WERI-Rb-1 (cell line): ENCODE measurements at regions not wholly inside any gene's neighbourhood (a gene's known extent, or its start where the extent isn't known, plus 50 kb on each side); places are given as distances from the start of the nearest gene placed in this dataset.

Source experiments
- DNase-seq: peaks from one replicate; pipeline ENCODE4 v3.0.0-alpha.2; 2020
- H3K27ac ChIP-seq: fragments of 250-450 bp; sonication (Bioruptor Pico); 2 replicates; pipeline ENCODE4 v1.5.1; 2020; ENCODE audit warnings: mild to moderate bottlenecking, moderate library complexity
- H3K27me3 ChIP-seq: fragments of 250-450 bp; sonication (Bioruptor Pico); 2 replicates; pipeline ENCODE4 v1.5.1; 2021; ENCODE audit warnings: mild to moderate bottlenecking, low read depth, moderate library complexity; ENCODE audit not compliant: insufficient read depth, severe bottlenecking
- H3K36me3 ChIP-seq: fragments of 250-450 bp; sonication (Bioruptor Pico); 2 replicates; pipeline ENCODE4 v1.5.1; 2020; ENCODE audit warnings: mild to moderate bottlenecking, moderate library complexity
- H3K4me3 ChIP-seq: 2 replicates; pipeline ENCODE4 v1.5.1; 2011; ENCODE audit warnings: low read depth, mild to moderate bottlenecking, control low read depth, low read length
- H3K9me3 ChIP-seq: fragments of 250-450 bp; sonication (Bioruptor Pico); 2 replicates; pipeline ENCODE4 v1.5.1; 2021; ENCODE audit warnings: mild to moderate bottlenecking, moderate library complexity; ENCODE audit not compliant: severe bottlenecking
- CTCF ChIP-seq: IDR thresholded peaks from 2 replicates; pipeline ENCODE4 v1.5.1; 2011; ENCODE audit warnings: low read depth, mild to moderate bottlenecking, control low read depth, inconsistent platforms, low read length

- TF ChIP-seq CTCF = no peak
- Histone ChIP-seq H3K4me3 (no peak overlapping the region), H3K27ac (no peak overlapping the region), H3K36me3 (no peaks in the 10 kb centered on the region), H3K9me3 (no peaks in the 10 kb centered on the region), H3K27me3 (peaks cover 86% of the 10 kb centered on the region)
- no peak for DNase-seq
Measured at GRCh38 chr11:44404301-44404700, 94.4 kb upstream of the ALX4 start.

GRCh38 chr11:44404736-44405395 is 94.9 kb upstream of the ALX4 start:
- H3K4me3 ChIP-seq = no peak overlapping the region
- no peaks in the 10 kb centered on the region for H3K9me3 ChIP-seq
- no peak for DNase-seq
- no peaks in the 10 kb centered on the region for H3K36me3 ChIP-seq
- no peak overlapping the region for H3K27ac ChIP-seq
- peaks cover 89% of the 10 kb centered on the region for H3K27me3 ChIP-seq
- no peak for TF ChIP-seq CTCF

- H3K27me3 ChIP-seq = peaks cover 91% of the 10 kb centered on the region
- H3K9me3 ChIP-seq = no peaks in the 10 kb centered on the region
- TF ChIP-seq CTCF = no peak
- DNase-seq = no peak
- H3K4me3 ChIP-seq = no peak overlapping the region
- H3K36me3 ChIP-seq = no peaks in the 10 kb centered on the region
- no peak overlapping the region for H3K27ac ChIP-seq
Measured at GRCh38 chr11:44407211-44407996, 97.5 kb upstream of the ALX4 start.

GRCh38 chr11:44408141-44408540 is 98.2 kb upstream of the ALX4 start:
- TF ChIP-seq CTCF = no peak
- Histone ChIP-seq H3K4me3 (no peak overlapping the region), H3K27ac (no peak overlapping the region), H3K9me3 (no peaks in the 10 kb centered on the region), H3K27me3 (peaks cover 94% of the 10 kb centered on the region), H3K36me3 (no peaks in the 10 kb centered on the region)
- no peak for DNase-seq

GRCh38 chr11:44408711-44409470 is 99.0 kb upstream of the ALX4 start:
- no peak for DNase-seq
- no peak overlapping the region for H3K27ac ChIP-seq
- no peak for TF ChIP-seq CTCF
- no peak overlapping the region for H3K4me3 ChIP-seq
- H3K27me3 ChIP-seq = peaks cover 94% of the 10 kb centered on the region
- no peaks in the 10 kb centered on the region for H3K36me3 ChIP-seq
- no peaks in the 10 kb centered on the region for H3K9me3 ChIP-seq
